SU-DHL-6 (cell line): ENCODE measurements at regions not wholly inside any gene's neighbourhood (a gene's known extent, or its start where the extent isn't known, plus 50 kb on each side); places are given as distances from the start of the nearest gene placed in this dataset.

Experiments used
- H2AFZ ChIP-seq: fragments of 200-600 bp; sonication (generic); 2 replicates; pipeline ENCODE4 v1.6.1; 2014; ENCODE audit warnings: low read depth, mild to moderate bottlenecking, moderate library complexity, mixed read lengths, antibody characterized with exemption, low read length; ENCODE audit not compliant: severe bottlenecking
- H3F3A ChIP-seq: fragments of 200-600 bp; shearing (Covaris generic); 2 replicates; pipeline ENCODE4 v1.6.0; 2016; ENCODE audit warnings: antibody characterized with exemption, mild to moderate bottlenecking; ENCODE audit not compliant: insufficient read depth
- H3K27ac ChIP-seq: fragments of 200-600 bp; sonication (generic); 2 replicates; pipeline ENCODE4 v1.5.1; 2016; ENCODE audit warnings: low read depth, mild to moderate bottlenecking, low read length, moderate library complexity, mixed read lengths
- H3K27me3 ChIP-seq: fragments of 200-600 bp; sonication (generic), shearing (Covaris generic); 2 replicates; pipeline ENCODE4 v1.6.0; 2014; ENCODE audit warnings: mild to moderate bottlenecking, low read length
- H3K36me3 ChIP-seq: fragments of 200-600 bp; sonication (generic); 2 replicates; pipeline ENCODE4 v1.6.1; 2014; ENCODE audit warnings: mild to moderate bottlenecking, low read length, mixed read lengths
- H3K4me2 ChIP-seq: fragments of 300-600, 200-600 bp; shearing (Covaris generic), sonication (generic); 2 replicates; pipeline ENCODE4 v1.6.0; 2014; ENCODE audit warnings: low read length, low read depth, mild to moderate bottlenecking; ENCODE audit not compliant: poor library complexity, severe bottlenecking
- H3K4me3 ChIP-seq: fragments of 200-600 bp; sonication (generic); 2 replicates; pipeline ENCODE4 v1.5.1; 2014; ENCODE audit warnings: antibody characterized with exemption, low read length, mild to moderate bottlenecking, mixed read lengths; ENCODE audit not compliant: insufficient read depth, poor library complexity, severe bottlenecking
- H3K79me2 ChIP-seq: fragments of 200-600 bp; sonication (generic); 2 replicates; pipeline ENCODE4 v1.6.1; 2014; ENCODE audit warnings: mild to moderate bottlenecking, low read length, moderate library complexity; ENCODE audit not compliant: insufficient read depth
- H3K9ac ChIP-seq: fragments of 200-600 bp; sonication (generic); 2 replicates; pipeline ENCODE4 v1.7.0; 2014; ENCODE audit warnings: mild to moderate bottlenecking, low read length
- H3K9me2 ChIP-seq: fragments of 200-600 bp; sonication (generic); replicated peaks from 2 replicates; pipeline ENCODE4 v1.6.1; 2014; ENCODE audit warnings: low read length; ENCODE audit not compliant: insufficient read depth
- H3K9me3 ChIP-seq: fragments of 200-600 bp; sonication (generic); 2 replicates; pipeline ENCODE4 v1.6.1; 2014; ENCODE audit warnings: low read length, mixed read lengths; ENCODE audit not compliant: insufficient read depth
- H4K20me1 ChIP-seq: fragments of 200-600 bp; sonication (generic); 2 replicates; pipeline ENCODE4 v1.6.1; 2014; ENCODE audit warnings: low read depth, mild to moderate bottlenecking, antibody characterized with exemption, low read length, moderate library complexity, mixed read lengths
- EZH2phosphoT487 ChIP-seq: fragments of 200-600 bp; sonication (generic), shearing (Covaris generic); conservative IDR thresholded peaks from 2 replicates; pipeline ENCODE4 v1.6.1; 2018; ENCODE audit warnings: mild to moderate bottlenecking, antibody characterized with exemption, low read length, moderate library complexity, mixed read lengths
- TF ChIP-seq, protein P1 (sequence below): fragments of 200-600 bp; sonication (generic); IDR thresholded peaks from one replicate; pipeline ENCODE4 v1.5.1; 2017; ENCODE audit warnings: antibody characterized with exemption, mild to moderate bottlenecking, low read length, moderate library complexity; ENCODE audit not compliant: insufficient read depth, poor library complexity, severe bottlenecking

- H3K36me3 ChIP-seq, result no peaks in the 10 kb centered on the region
- H4K20me1 ChIP-seq, result no peaks in the 10 kb centered on the region
- no peak overlapping the region for H2AFZ ChIP-seq
- H3K9me2 ChIP-seq, result no peaks in the 10 kb centered on the region
- H3K4me3 ChIP-seq, result no peak overlapping the region
- H3K27ac ChIP-seq, result no peak overlapping the region
- TF ChIP-seq, protein P1, sequence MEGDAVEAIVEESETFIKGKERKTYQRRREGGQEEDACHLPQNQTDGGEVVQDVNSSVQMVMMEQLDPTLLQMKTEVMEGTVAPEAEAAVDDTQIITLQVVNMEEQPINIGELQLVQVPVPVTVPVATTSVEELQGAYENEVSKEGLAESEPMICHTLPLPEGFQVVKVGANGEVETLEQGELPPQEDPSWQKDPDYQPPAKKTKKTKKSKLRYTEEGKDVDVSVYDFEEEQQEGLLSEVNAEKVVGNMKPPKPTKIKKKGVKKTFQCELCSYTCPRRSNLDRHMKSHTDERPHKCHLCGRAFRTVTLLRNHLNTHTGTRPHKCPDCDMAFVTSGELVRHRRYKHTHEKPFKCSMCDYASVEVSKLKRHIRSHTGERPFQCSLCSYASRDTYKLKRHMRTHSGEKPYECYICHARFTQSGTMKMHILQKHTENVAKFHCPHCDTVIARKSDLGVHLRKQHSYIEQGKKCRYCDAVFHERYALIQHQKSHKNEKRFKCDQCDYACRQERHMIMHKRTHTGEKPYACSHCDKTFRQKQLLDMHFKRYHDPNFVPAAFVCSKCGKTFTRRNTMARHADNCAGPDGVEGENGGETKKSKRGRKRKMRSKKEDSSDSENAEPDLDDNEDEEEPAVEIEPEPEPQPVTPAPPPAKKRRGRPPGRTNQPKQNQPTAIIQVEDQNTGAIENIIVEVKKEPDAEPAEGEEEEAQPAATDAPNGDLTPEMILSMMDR, result no peak
- TF ChIP-seq EZH2phosphoT487, result no peak
- no peaks in the 10 kb centered on the region for H3K79me2 ChIP-seq
- no peak overlapping the region for H3K9ac ChIP-seq
- H3K4me2 ChIP-seq, result no peak overlapping the region
- H3F3A ChIP-seq, result no peaks in the 10 kb centered on the region
- H3K9me3 ChIP-seq, result no peaks in the 10 kb centered on the region
- H3K27me3 ChIP-seq, result no peaks in the 10 kb centered on the region
Measured at GRCh38 chr4:159899596-159899995, 796.7 kb downstream of the RAPGEF2 start.

- Histone ChIP-seq H3F3A (no peaks in the 10 kb centered on the region), H3K27me3 (no peaks in the 10 kb centered on the region), H2AFZ (no peak overlapping the region), H3K79me2 (no peaks in the 10 kb centered on the region), H4K20me1 (no peaks in the 10 kb centered on the region), H3K9ac (no peak overlapping the region), H3K9me3 (no peaks in the 10 kb centered on the region), H3K27ac (no peak overlapping the region), H3K36me3 (no peaks in the 10 kb centered on the region), H3K4me3 (no peak overlapping the region), H3K9me2 (no peaks in the 10 kb centered on the region), H3K4me2 (no peak overlapping the region)
- TF ChIP-seq, protein P1, result no peak
- no peak for TF ChIP-seq EZH2phosphoT487
Measured at GRCh38 chr4:159900562-159900961, 797.7 kb downstream of the RAPGEF2 start.

GRCh38 chr4:159902648-159903047 lies 799.8 kb downstream of the RAPGEF2 start:
- Histone ChIP-seq H3K79me2 (no peaks in the 10 kb centered on the region), H3F3A (no peaks in the 10 kb centered on the region), H3K9ac (no peak overlapping the region), H3K9me3 (no peaks in the 10 kb centered on the region), H2AFZ (no peak overlapping the region), H4K20me1 (no peaks in the 10 kb centered on the region), H3K27me3 (no peaks in the 10 kb centered on the region), H3K36me3 (no peaks in the 10 kb centered on the region), H3K27ac (no peak overlapping the region), H3K4me2 (no peak overlapping the region), H3K9me2 (no peaks in the 10 kb centered on the region), H3K4me3 (no peak overlapping the region)
- TF ChIP-seq, protein P1, result no peak

GRCh38 chr4:159904906-159905305 lies 802.0 kb downstream of the RAPGEF2 start:
- no peak for TF ChIP-seq EZH2phosphoT487
- TF ChIP-seq, protein P1, result no peak
- H3K4me2 ChIP-seq, result no peak overlapping the region
- H3K4me3 ChIP-seq, result no peak overlapping the region
- no peak overlapping the region for H3K9ac ChIP-seq
- no peaks in the 10 kb centered on the region for H3K36me3 ChIP-seq
- no peak overlapping the region for H2AFZ ChIP-seq
- H3K9me3 ChIP-seq, result no peaks in the 10 kb centered on the region
- H3K27ac ChIP-seq, result no peak overlapping the region
- H3K27me3 ChIP-seq, result no peaks in the 10 kb centered on the region
- no peaks in the 10 kb centered on the region for H3K79me2 ChIP-seq
- H4K20me1 ChIP-seq, result no peaks in the 10 kb centered on the region
- H3K9me2 ChIP-seq, result no peaks in the 10 kb centered on the region
- H3F3A ChIP-seq, result no peaks in the 10 kb centered on the region
